ENCODE measurements at regions not wholly inside any gene's neighbourhood (a gene's known extent, or its start where the extent isn't known, plus 50 kb on each side); places are given as distances from the start of the nearest gene placed in this dataset.
"Not testable (repeated sequence)": the region's sequence is repeated elsewhere in the genome, so short reads cannot be mapped to it uniquely, and the experiment has no call there.

DNA sequence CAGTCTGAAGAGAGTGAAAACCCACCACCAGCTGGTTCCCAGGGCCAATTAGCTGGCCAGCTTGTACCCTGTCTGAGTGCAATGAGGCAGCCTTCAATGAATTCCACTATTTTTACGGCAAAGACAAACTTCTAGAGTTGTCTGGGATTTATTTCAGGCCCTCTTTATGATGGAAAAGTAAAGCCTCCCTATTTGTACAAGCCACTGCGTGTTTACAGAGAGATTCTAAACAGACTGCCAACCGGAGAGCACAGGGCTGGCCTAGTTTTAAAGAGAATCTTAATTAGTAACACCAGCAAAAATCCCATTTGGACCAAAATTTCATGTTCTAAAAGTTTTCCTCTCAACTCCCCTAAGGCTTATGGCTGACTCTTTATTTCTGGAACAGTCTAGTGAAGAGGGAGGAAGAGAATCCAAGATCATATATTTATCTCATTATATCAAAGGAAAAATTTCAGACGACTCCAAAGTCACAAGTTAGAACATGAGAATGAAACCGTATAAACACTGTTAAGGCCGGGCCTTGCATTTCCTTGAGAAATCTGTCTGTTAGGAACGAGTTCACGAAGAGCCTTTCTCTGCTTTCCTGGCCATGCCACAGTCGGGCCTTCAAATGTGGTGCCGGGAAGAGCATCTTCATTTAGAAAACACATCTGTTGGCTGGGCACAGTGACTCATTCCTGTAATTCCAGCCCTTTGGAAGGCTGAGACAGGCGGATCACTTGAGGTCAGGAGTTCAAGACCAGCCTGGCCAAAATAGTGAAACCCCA lies 724.6 kb upstream of the NRP1 start:
- no peak overlapping the region for H3K4me3 Mint-ChIP-seq
- no peaks in the 10 kb centered on the region for H3K27me3 Mint-ChIP-seq
- H3K9me3 Mint-ChIP-seq, result peaks cover 12% of the 10 kb centered on the region
- no peak for DNase-seq
- no peaks in the 10 kb centered on the region for H3K36me3 Mint-ChIP-seq
- H3K27ac Mint-ChIP-seq, result no peak overlapping the region
- H3K4me1 Mint-ChIP-seq, result no peaks in the 10 kb centered on the region

GRCh38 chr10:34055410-34055985 lies 721.0 kb upstream of the NRP1 start:
- H3K27ac Mint-ChIP-seq, H3K27me3 Mint-ChIP-seq, DNase-seq, H3K36me3 Mint-ChIP-seq, H3K4me3 Mint-ChIP-seq, H3K9me3 Mint-ChIP-seq, H3K4me1 Mint-ChIP-seq: not testable (repeated sequence)

DNA sequence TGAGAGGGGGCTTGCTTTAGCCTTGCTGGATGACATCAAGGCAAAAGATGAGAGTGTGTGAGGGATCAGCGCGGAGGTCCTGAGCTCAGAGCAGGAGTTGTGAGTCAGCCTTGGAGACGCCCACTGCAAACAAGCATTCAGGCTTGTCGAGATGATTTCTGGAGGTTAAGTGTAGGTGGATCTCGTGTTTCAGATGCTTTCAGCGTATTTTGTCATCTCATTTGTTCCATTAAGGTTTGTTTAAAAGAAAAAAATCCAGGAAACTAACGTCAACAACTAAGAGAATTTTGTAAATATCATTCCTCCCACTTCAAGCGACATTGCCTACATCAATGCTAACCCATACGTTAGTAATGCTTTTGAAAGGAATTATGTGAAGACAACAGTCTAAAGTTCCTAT lies 715.4 kb upstream of the NRP1 start:
- no peaks in the 10 kb centered on the region for H3K36me3 Mint-ChIP-seq
- DNase-seq, result peak; percentile 3

GRCh38 chr10:34049469-34049868 lies 715.0 kb upstream of the NRP1 start:
- Mint-ChIP-seq H3K27me3 (no peaks in the 10 kb centered on the region), H3K36me3 (no peaks in the 10 kb centered on the region), H3K4me1 (no peaks in the 10 kb centered on the region), H3K4me3 (no peak overlapping the region), H3K27ac (no peak overlapping the region), H3K9me3 (no peaks in the 10 kb centered on the region)
- DNase-seq, result no peak

More for the DNA sequence above, 715.4 kb upstream of the NRP1 start:
- Mint-ChIP-seq H3K27me3 (no peaks in the 10 kb centered on the region), H3K4me1 (no peaks in the 10 kb centered on the region), H3K4me3 (no peak overlapping the region), H3K9me3 (no peaks in the 10 kb centered on the region), H3K27ac (no peak overlapping the region)

DNA sequence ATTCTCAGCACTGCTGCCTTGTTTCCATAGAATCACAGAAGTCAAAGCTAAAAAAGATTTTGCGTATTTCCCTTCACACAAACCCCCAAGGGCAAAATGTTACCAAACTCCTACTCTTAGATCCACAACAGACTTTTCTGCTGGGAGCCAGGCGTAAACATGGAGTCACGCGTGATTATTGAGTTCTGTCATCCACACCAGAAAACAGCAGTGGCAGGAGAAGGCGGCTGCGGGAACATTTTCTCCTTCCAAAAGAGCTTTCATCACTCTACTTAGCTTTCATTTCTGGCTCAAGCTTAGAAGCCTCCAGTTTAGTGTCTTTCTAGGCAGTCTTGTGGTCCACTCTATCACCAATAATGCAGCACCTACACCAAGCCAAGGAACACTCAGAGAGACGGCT lies 712.9 kb upstream of the NRP1 start:
- H3K27ac Mint-ChIP-seq, result no peak overlapping the region
- H3K36me3 Mint-ChIP-seq, result no peaks in the 10 kb centered on the region
- no peak overlapping the region for H3K4me3 Mint-ChIP-seq
- DNase-seq, result no peak
- H3K4me1 Mint-ChIP-seq, result no peaks in the 10 kb centered on the region
- no peaks in the 10 kb centered on the region for H3K9me3 Mint-ChIP-seq
- no peaks in the 10 kb centered on the region for H3K27me3 Mint-ChIP-seq

DNA sequence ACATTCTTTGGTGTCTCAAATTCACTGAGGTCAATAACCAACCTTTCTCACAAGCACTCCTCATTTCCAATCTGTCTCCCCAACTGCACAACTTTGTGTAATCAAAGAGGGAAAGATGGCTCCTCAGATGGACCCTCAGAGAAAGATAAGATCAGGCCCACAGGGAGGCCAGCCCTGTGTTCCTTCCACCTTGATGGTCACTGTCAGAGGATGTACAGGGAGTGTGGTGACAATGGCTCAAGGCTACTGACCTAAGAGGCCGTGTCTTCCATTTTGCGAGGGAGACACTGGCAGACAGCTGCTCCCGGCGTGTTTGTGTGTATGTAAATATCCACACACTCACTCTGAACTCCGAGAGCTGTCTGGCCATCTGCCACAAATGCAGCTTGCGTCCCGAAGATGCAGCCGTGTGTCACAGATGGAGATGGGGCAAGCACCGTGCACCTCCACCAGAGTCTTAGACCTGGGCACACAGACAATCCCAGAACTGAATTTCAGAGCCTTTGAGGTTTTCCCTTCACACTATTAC lies 712.1 kb upstream of the NRP1 start:
- H3K36me3 Mint-ChIP-seq, result no peaks in the 10 kb centered on the region
- H3K9me3 Mint-ChIP-seq, result no peaks in the 10 kb centered on the region
- no peaks in the 10 kb centered on the region for H3K4me1 Mint-ChIP-seq
- DNase-seq, result no peak
- no peak overlapping the region for H3K27ac Mint-ChIP-seq
- H3K27me3 Mint-ChIP-seq, result no peaks in the 10 kb centered on the region
- H3K4me3 Mint-ChIP-seq, result no peak overlapping the region

GRCh38 chr10:34045571-34046190 lies 711.2 kb upstream of the NRP1 start:
- Mint-ChIP-seq H3K4me3 (no peak overlapping the region), H3K27ac (no peak overlapping the region), H3K36me3 (no peaks in the 10 kb centered on the region), H3K27me3 (no peaks in the 10 kb centered on the region), H3K9me3 (no peaks in the 10 kb centered on the region), H3K4me1 (no peaks in the 10 kb centered on the region)
- no peak for DNase-seq

- H3K27ac Mint-ChIP-seq, result no peak overlapping the region
- no peaks in the 10 kb centered on the region for H3K27me3 Mint-ChIP-seq
- no peak for DNase-seq
- H3K9me3 Mint-ChIP-seq, result no peaks in the 10 kb centered on the region
- no peaks in the 10 kb centered on the region for H3K36me3 Mint-ChIP-seq
- no peaks in the 10 kb centered on the region for H3K4me1 Mint-ChIP-seq
- no peak overlapping the region for H3K4me3 Mint-ChIP-seq
These were observed 707.4 kb upstream of the NRP1 start for GRCh38 chr10:34041871-34042270.

DNA sequence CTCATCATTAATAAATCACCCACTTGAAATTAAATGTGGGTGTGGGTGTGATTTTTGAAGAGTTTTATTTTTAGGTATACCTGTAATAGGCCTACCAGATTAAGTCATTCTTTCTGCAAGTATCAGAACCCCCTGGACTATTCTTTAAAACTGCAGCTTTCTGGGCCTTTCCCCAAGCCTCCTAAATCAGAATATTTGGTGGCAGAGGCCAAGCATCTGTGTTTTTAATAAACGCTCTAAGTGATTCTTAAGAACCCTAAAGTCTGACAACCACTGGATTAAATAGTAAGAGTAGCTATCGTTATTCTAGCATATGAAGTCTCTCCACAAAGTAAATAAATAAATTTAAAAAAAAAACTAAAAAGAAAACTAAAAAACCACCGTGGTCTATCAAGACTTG lies 703.0 kb upstream of the NRP1 start:
- no peak overlapping the region for H3K4me3 Mint-ChIP-seq
- no peak overlapping the region for H3K27ac Mint-ChIP-seq
- no peaks in the 10 kb centered on the region for H3K27me3 Mint-ChIP-seq
- no peak for DNase-seq
- no peaks in the 10 kb centered on the region for H3K9me3 Mint-ChIP-seq
- no peaks in the 10 kb centered on the region for H3K4me1 Mint-ChIP-seq
- no peaks in the 10 kb centered on the region for H3K36me3 Mint-ChIP-seq

DNA sequence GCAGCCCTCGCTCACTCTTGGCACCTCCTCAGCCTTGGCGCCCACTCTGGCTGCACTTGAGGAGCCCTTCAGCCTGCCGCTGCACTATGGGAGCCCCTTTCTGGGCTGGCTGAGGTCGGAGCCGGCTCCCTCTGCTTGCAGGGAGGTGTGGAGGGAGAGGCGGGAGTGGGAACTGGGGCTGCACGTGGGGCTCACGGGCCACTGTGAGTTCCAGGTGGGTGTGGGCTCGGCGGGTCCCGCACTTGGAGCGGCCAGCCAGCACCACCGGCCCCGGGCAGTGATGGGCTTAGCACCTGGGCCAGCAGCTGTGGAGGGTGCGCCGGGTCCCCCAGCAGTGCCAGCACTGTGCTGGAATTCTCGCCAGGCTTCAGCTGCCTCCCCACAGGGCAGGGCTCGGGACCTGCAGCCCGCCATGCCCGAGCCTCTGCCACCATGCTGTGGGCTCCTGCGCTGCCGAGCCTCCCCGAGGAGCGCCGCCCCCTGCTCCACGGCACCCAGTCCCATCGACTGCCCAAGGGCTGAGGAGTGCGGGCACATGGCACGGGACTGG lies 700.8 kb upstream of the NRP1 start:
- H3K9me3 Mint-ChIP-seq, H3K36me3 Mint-ChIP-seq, H3K4me3 Mint-ChIP-seq, DNase-seq, H3K27ac Mint-ChIP-seq, H3K27me3 Mint-ChIP-seq, H3K4me1 Mint-ChIP-seq: not testable (repeated sequence)

DNA sequence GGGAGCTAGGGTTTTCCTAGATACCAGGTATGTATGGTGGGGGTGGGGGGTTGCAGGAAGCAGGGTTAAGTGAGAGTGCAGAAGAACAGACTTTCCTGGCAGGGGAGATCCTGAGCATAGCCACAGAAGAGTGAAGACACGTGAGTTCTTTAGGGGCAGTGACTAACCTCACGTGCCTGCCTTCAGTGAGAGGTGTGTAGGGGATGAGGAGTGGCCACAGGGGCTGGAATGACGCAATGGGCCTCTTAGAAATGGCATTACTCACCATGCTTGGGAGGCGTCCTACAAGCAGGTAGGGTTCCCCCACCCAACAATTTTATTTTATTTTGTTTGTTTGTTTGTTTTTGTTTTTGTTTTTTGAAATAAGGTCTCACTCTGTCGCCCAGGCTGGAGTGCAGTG lies 698.6 kb upstream of the NRP1 start:
- Mint-ChIP-seq H3K4me1 (no peaks in the 10 kb centered on the region), H3K9me3 (no peaks in the 10 kb centered on the region), H3K27me3 (no peaks in the 10 kb centered on the region), H3K36me3 (no peaks in the 10 kb centered on the region), H3K4me3 (no peak overlapping the region), H3K27ac (no peak overlapping the region)
- DNase-seq, result no peak

DNA sequence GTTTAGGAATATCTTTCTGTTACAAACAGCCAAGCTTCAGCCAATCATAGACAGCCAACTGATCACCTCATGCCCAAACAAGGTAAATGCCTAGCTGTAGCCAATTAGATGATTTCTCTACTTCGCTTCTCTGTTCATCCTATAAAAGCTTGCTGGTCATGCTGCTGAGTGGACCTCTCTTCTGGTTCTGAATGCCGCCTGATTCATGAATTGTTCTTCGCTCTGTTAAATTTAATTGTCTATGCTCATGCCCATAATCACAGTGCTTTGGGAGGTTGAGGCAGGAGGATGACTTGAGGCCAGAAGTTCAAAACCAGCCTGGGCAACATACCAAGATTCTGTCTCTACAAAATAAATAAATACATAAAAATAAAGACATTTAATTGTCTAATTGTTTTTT lies 698.1 kb upstream of the NRP1 start:
- no peaks in the 10 kb centered on the region for H3K9me3 Mint-ChIP-seq
- no peaks in the 10 kb centered on the region for H3K4me1 Mint-ChIP-seq
- H3K27me3 Mint-ChIP-seq, result no peaks in the 10 kb centered on the region
- no peaks in the 10 kb centered on the region for H3K36me3 Mint-ChIP-seq
- H3K4me3 Mint-ChIP-seq, result no peak overlapping the region
- no peak overlapping the region for H3K27ac Mint-ChIP-seq
- DNase-seq, result no peak

- no peak overlapping the region for H3K4me3 Mint-ChIP-seq
- no peaks in the 10 kb centered on the region for H3K27me3 Mint-ChIP-seq
- H3K9me3 Mint-ChIP-seq, result no peaks in the 10 kb centered on the region
- no peak overlapping the region for H3K27ac Mint-ChIP-seq
- no peaks in the 10 kb centered on the region for H3K36me3 Mint-ChIP-seq
- DNase-seq, result no peak
- no peaks in the 10 kb centered on the region for H3K4me1 Mint-ChIP-seq
These were observed 696.9 kb upstream of the NRP1 start for GRCh38 chr10:34031400-34031799.

DNA sequence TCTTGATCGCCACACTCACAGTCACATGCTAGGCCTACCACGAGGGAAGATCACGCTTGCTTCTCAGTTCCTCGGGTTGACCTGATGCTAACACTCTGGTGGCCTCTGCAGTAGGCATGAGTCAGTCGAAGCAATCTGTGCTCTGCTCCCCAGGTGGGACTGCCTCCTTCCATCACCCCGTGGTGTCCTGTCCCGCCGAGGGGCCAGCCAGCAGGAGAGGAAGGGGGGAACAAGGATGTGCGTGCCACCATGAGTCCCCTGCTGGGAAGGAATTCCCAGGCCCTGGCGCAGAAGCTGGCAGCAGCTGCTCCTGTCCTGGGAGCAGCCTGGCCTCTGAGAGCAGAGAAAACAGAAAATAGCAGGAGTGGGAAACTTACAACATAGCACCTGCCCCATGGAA lies 695.0 kb upstream of the NRP1 start:
- H3K4me1 Mint-ChIP-seq, result no peaks in the 10 kb centered on the region
- H3K4me3 Mint-ChIP-seq, result no peak overlapping the region
- no peak overlapping the region for H3K27ac Mint-ChIP-seq
- peaks cover 1% of the 10 kb centered on the region for H3K9me3 Mint-ChIP-seq
- H3K36me3 Mint-ChIP-seq, result no peaks in the 10 kb centered on the region
- H3K27me3 Mint-ChIP-seq, result no peaks in the 10 kb centered on the region
- no peak for DNase-seq

DNA sequence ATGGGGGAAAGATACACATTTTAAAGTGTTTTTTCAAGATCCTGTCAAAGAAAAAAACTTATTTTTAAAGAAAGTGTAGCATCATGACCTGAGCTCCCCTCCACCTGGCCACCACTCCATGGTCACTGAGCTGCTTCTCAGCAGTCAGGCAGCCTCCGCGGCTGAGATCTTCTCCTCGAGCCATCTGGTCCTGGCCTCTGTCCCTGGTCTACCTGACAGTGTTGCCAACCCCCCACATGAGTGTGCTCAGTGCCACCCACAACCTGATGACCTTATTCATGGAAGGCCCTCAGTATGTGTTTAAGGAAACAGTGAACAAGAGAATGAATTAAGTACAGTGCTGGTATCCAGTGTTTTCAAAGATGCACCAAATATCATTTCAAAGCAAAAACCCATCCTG lies 694.5 kb upstream of the NRP1 start:
- Mint-ChIP-seq H3K9me3 (peaks cover 1% of the 10 kb centered on the region), H3K27ac (no peak overlapping the region), H3K27me3 (no peaks in the 10 kb centered on the region), H3K4me3 (no peak overlapping the region), H3K4me1 (no peaks in the 10 kb centered on the region), H3K36me3 (no peaks in the 10 kb centered on the region)
- no peak for DNase-seq
